CD4-positive, CD25-positive, alpha-beta regulatory T cell (primary cell): ENCODE measurements at regions not wholly inside any gene's neighbourhood (a gene's known extent, or its start where the extent isn't known, plus 50 kb on each side); places are given as distances from the start of the nearest gene placed in this dataset.

Experiments used
- ATAC-seq, 2 donors: fragments of 150-1000 bp; cut with Tn5 transposase; one replicate each; pipeline ENCODE4 v1.10.0; 2021; ENCODE audit warnings: low read depth in 2 of 2, moderate number of reproducible peaks in 2 of 2, moderate library complexity in 1 of 2
- DNase-seq, 3 donors: peaks; one replicate each; pipeline versions ENCODE4 v3.0.0 to v3.0.0-alpha.2; 2012 to 2022; ENCODE audit warnings: mixed read lengths in 1 of 3
- H3K27ac ChIP-seq: one replicate; pipeline ENCODE4 v1.7.0; 2013; ENCODE audit warnings: mild to moderate bottlenecking, low read length; ENCODE audit not compliant: insufficient read depth, poor library complexity, severe bottlenecking
- H3K27me3 ChIP-seq: one replicate; pipeline ENCODE4 v1.7.0; 2013; ENCODE audit warnings: low read length; ENCODE audit not compliant: control insufficient read depth, insufficient read depth
- H3K36me3 ChIP-seq: one replicate; pipeline ENCODE4 v1.7.0; 2013; ENCODE audit warnings: mild to moderate bottlenecking, low read length, moderate library complexity; ENCODE audit not compliant: control insufficient read depth, insufficient read depth
- H3K4me1 ChIP-seq: 2 replicates; pipeline ENCODE4 v1.7.0; 2013; ENCODE audit warnings: mild to moderate bottlenecking, low read length; ENCODE audit not compliant: insufficient read depth, control insufficient read depth, poor library complexity, severe bottlenecking
- H3K4me3 ChIP-seq: one replicate; pipeline ENCODE4 v1.7.0; 2013; ENCODE audit warnings: low read depth, mild to moderate bottlenecking, low read length, moderate library complexity
- H3K9me3 ChIP-seq, 2 experiments: 1 replicate in 1 of 2; 2 replicates in 1 of 2; pipeline ENCODE4 v1.7.0; 2013; ENCODE audit warnings: low read length in 2 of 2, mild to moderate bottlenecking in 1 of 2, moderate library complexity in 1 of 2; ENCODE audit not compliant: control insufficient read depth in 2 of 2
- H3K27ac Mint-ChIP-seq, 3 donors: one replicate each; pipeline ENCODE4 v1.8.0; 2020 to 2022; ENCODE audit warnings: mild to moderate bottlenecking in 3 of 3, mixed read lengths in 3 of 3, moderate library complexity in 2 of 3
- H3K27me3 Mint-ChIP-seq: one replicate; pipeline ENCODE4 v1.8.0; 2022; ENCODE audit warnings: mild to moderate bottlenecking, mixed read lengths
- H3K36me3 Mint-ChIP-seq: one replicate; pipeline ENCODE4 v1.8.0; 2020; ENCODE audit warnings: mixed read lengths
- H3K4me1 Mint-ChIP-seq, 4 donors: one replicate each; pipeline ENCODE4 v1.8.0; 2020 to 2022; ENCODE audit warnings: mixed read lengths in 4 of 4, mild to moderate bottlenecking in 1 of 4
- H3K4me3 Mint-ChIP-seq, 4 donors: one replicate each; pipeline ENCODE4 v1.8.0; 2020 to 2022; ENCODE audit warnings: mild to moderate bottlenecking in 4 of 4, mixed read lengths in 4 of 4, moderate library complexity in 3 of 4
- H3K9me3 Mint-ChIP-seq, 7 donors: one replicate each; pipeline ENCODE4 v1.8.0; 2020 to 2022; ENCODE audit warnings: mixed read lengths in 7 of 7, mild to moderate bottlenecking in 3 of 7, moderate library complexity in 2 of 7

DNA sequence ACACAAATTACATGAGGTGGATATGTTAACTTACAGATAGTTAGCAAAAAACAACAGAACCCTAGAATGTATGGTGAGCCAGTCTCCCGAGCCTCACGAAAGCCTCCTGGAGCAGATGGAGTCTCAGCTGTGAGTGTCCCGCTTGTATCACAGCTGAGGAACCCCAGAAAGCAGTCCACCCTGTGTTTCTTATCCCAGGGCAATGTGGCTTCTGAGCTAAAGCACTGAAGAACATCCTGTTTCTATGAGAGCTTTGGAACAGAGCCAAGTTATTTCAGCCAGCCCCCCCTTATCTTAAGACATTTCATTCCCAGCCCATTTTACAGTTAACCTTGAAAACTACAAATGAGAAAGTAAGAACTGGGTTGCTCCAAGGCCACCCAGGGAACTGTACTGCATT, 1220.9 kb upstream of the CDH6 start:
- H3K9me3 ChIP-seq, result peaks cover 2 to 4% of the 10 kb centered on the region in 2 experiments
- Mint-ChIP-seq H3K27me3 (no peaks in the 10 kb centered on the region), H3K4me3 (no peak overlapping the region), H3K36me3 (no peaks in the 10 kb centered on the region), H3K27ac (no peak overlapping the region), H3K9me3 (peaks cover 0 to 27% (median 10%) of the 10 kb centered on the region in 7 donors), H3K4me1 (no peaks in the 10 kb centered on the region)
- H3K36me3 ChIP-seq, result no peaks in the 10 kb centered on the region
- no peaks in the 10 kb centered on the region for H3K4me1 ChIP-seq
- no peak overlapping the region for H3K4me3 ChIP-seq
- no peak for DNase-seq
- H3K27ac ChIP-seq, result no peak overlapping the region
- ATAC-seq, result no peak
- no peaks in the 10 kb centered on the region for H3K27me3 ChIP-seq

DNA sequence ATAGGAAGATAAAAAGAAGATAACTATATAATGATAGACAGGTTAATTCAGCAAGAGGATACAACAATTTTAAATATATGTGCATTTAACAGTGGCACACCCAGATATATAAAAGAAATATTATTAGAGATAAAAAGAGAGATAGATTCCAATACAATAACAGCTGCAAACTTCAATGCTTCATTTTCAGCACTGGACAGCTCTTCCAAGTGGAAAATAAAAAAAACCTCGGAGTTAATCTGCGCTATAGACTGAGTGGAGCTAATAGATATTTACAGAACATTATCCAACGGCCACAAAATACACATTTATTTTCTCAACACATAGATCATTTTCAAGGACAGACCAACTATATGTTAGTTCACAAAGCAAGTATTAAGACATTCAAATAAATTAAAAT, 1229.5 kb upstream of the CDH6 start:
- no peak overlapping the region for H3K27ac Mint-ChIP-seq
- Histone ChIP-seq H3K27ac (no peak overlapping the region), H3K27me3 (no peaks in the 10 kb centered on the region), H3K9me3 (peaks cover 5 to 14% of the 10 kb centered on the region in 2 experiments), H3K36me3 (no peaks in the 10 kb centered on the region), H3K4me3 (no peak overlapping the region), H3K4me1 (no peaks in the 10 kb centered on the region)
- no peaks in the 10 kb centered on the region for H3K27me3 Mint-ChIP-seq
- no peaks in the 10 kb centered on the region for H3K4me1 Mint-ChIP-seq
- H3K9me3 Mint-ChIP-seq, result peaks cover 2 to 59% (median 24%) of the 10 kb centered on the region in 7 donors
- DNase-seq (no peak), ATAC-seq (no peak)
- no peaks in the 10 kb centered on the region for H3K36me3 Mint-ChIP-seq
- no peak overlapping the region for H3K4me3 Mint-ChIP-seq

DNA sequence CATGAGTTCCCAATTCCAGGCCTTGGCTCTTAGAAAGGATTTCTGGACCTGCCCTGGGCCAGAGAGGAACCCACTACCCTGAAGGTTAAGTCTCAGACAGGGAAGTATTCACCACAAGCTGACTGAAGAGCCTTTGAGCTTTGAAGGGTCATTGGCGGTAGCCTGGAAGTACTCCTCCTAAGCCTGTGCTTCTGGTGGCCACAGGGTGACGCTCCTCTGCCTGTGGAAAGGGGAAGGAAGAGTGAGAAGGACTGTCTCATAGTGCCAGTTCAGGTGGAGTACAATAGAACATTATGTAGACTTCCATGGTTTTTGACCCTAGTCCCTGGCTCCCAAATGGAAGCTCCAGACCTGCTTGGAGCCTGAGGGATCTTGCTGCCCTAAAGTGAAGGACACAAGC, 1233.2 kb upstream of the CDH6 start:
- ATAC-seq (no peak), DNase-seq (no peak)
- no peak overlapping the region for H3K4me3 Mint-ChIP-seq
- H3K27me3 Mint-ChIP-seq, result no peaks in the 10 kb centered on the region
- H3K36me3 Mint-ChIP-seq, result no peaks in the 10 kb centered on the region
- no peak overlapping the region for H3K27ac Mint-ChIP-seq
- Histone ChIP-seq H3K36me3 (no peaks in the 10 kb centered on the region), H3K4me3 (no peak overlapping the region), H3K27ac (no peak overlapping the region), H3K27me3 (no peaks in the 10 kb centered on the region), H3K9me3 (peaks cover 8 to 14% of the 10 kb centered on the region in 2 experiments), H3K4me1 (no peaks in the 10 kb centered on the region)
- H3K4me1 Mint-ChIP-seq, result no peaks in the 10 kb centered on the region
- H3K9me3 Mint-ChIP-seq, result peaks cover 0 to 49% (median 12%) of the 10 kb centered on the region in 7 donors

DNA sequence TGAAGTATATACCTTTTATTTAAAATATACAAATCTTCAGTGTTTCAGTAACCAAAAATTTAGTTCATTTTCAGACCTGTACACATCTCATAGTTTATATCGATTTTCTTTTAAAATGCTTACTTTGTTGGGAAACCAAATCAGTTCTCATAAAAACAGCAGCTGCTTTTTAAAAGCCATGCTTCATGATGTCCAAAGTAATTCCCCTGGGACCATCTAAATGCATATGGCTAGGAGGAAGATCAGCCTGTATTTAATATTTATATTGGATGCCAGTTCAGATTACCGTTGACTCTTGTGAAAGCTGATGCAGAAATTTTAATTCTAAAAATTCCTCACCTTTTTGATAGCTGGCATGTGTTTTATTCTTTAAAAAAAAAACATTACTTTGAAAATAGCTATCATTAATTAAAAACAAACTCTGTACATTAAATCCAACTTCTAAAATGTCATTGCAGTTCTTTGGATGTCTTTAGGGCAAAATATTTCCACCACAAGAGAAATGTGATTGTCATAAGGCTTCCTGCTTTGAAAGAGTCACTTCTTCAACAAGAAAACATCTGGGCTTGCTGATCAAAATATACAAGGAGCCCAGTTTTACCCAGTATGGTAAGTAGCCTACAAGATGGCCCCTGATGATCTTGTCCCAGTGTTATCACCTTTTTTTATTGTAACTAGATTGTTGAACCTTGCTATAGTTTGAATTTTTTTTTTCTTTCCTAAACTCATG, 1242.9 kb upstream of the CDH6 start:
- Mint-ChIP-seq H3K36me3 (no peaks in the 10 kb centered on the region), H3K27me3 (no peaks in the 10 kb centered on the region), H3K27ac (no peak overlapping the region), H3K9me3 (peaks cover 2 to 6% (median 4%) of the 10 kb centered on the region in 7 donors), H3K4me3 (no peak overlapping the region), H3K4me1 (no peaks in the 10 kb centered on the region)
- no peaks in the 10 kb centered on the region for H3K9me3 ChIP-seq
- no peaks in the 10 kb centered on the region for H3K27me3 ChIP-seq
- H3K36me3 ChIP-seq, result no peaks in the 10 kb centered on the region
- no peaks in the 10 kb centered on the region for H3K4me1 ChIP-seq
- DNase-seq, result no peak
- no peak overlapping the region for H3K4me3 ChIP-seq
- no peak overlapping the region for H3K27ac ChIP-seq
- no peak for ATAC-seq

DNA sequence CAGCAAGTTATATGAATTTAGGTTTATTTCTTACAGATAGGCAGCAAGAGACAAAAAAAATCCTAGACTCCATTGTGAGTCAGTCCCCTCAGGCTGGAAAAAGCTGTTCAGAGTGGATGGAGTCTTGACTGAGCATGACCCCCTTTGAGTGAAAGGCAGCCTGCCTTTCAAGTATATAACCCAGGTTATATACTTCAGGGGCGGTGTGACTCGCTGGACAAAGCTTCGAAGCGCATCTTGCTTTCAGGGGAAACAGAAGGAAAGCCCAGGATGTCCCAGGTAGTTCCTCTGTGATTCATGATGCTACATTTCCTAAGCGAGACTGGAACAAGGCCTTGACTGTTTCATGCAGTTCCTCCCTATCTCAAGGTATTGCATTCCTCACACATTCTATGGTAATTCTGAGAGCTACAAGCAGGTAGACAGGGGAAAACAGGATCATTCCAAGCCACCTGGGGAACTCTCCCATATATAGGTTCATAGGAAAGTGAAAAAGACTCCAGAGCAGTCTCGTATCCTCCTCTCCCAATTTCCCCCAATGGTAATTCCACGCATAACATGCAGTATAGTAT, 1244.1 kb upstream of the CDH6 start:
- Histone ChIP-seq H3K36me3 (no peaks in the 10 kb centered on the region), H3K27me3 (no peaks in the 10 kb centered on the region), H3K4me3 (no peak overlapping the region), H3K4me1 (no peaks in the 10 kb centered on the region), H3K27ac (no peak overlapping the region), H3K9me3 (no peaks in the 10 kb centered on the region)
- no peak overlapping the region for H3K27ac Mint-ChIP-seq
- H3K27me3 Mint-ChIP-seq, result no peaks in the 10 kb centered on the region
- ATAC-seq (no peak), DNase-seq (no peak)
- H3K9me3 Mint-ChIP-seq, result peaks cover 4 to 6% (median 5%) of the 10 kb centered on the region in 7 donors
- no peaks in the 10 kb centered on the region for H3K36me3 Mint-ChIP-seq
- no peaks in the 10 kb centered on the region for H3K4me1 Mint-ChIP-seq
- H3K4me3 Mint-ChIP-seq, result no peak overlapping the region

DNA sequence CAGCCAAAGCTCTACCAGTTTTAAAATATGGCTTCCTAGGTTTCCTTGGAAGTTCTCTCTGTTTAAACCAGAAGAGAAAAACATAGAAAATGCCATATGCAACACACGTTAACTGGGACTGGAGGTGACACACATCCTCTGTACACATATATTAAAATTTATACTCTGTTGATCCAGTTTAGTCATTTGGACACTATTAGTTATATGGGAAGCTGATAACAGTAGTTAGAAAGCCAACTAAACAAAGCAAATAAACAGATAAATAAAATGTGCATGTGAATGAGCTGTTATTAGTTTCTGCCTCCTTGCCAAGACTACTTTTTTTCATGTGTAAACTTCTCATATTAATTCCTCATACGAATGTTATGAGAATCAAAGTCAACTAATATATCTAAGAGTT, 1249.2 kb upstream of the CDH6 start:
- H3K9me3 Mint-ChIP-seq, result peaks cover 0 to 5% (median 1%) of the 10 kb centered on the region in 7 donors
- H3K36me3 Mint-ChIP-seq, result no peaks in the 10 kb centered on the region
- no peak for DNase-seq
- ATAC-seq, result no peak
- H3K4me1 Mint-ChIP-seq, result no peaks in the 10 kb centered on the region
- Histone ChIP-seq H3K36me3 (no peaks in the 10 kb centered on the region), H3K27ac (no peak overlapping the region), H3K27me3 (no peaks in the 10 kb centered on the region), H3K4me1 (no peaks in the 10 kb centered on the region), H3K9me3 (peaks cover 0 to 2% of the 10 kb centered on the region in 2 experiments), H3K4me3 (no peak overlapping the region)
- no peak overlapping the region for H3K27ac Mint-ChIP-seq
- H3K4me3 Mint-ChIP-seq, result no peak overlapping the region
- no peaks in the 10 kb centered on the region for H3K27me3 Mint-ChIP-seq

DNA sequence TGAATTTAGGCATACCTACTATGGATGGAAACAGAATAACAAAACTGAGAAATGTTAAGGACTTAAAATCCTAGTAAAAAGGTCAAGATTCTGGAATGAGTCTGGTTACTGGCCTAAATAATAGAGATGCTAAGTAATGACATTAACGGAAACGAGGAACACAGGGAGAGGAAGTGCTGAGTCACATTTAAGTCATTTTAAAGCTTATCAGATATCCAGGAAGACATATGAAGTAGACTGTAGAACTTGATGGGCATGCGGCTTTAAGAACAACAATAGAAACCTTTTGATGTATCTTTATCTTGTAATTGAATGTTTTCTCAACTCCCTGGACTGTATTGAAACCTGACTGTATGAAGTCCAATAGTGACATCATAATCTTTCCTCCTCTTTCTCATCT, 1251.4 kb upstream of the CDH6 start:
- peaks cover 0 to 2% of the 10 kb centered on the region in 2 experiments for H3K9me3 ChIP-seq
- H3K9me3 Mint-ChIP-seq, result peaks cover 0 to 12% (median 3%) of the 10 kb centered on the region in 7 donors
- no peak overlapping the region for H3K27ac ChIP-seq
- H3K36me3 Mint-ChIP-seq, result no peaks in the 10 kb centered on the region
- H3K4me1 Mint-ChIP-seq, result no peaks in the 10 kb centered on the region
- H3K4me3 Mint-ChIP-seq, result no peak overlapping the region
- H3K4me3 ChIP-seq, result no peak overlapping the region
- DNase-seq (no peak), ATAC-seq (no peak)
- no peak overlapping the region for H3K27ac Mint-ChIP-seq
- no peaks in the 10 kb centered on the region for H3K36me3 ChIP-seq
- no peaks in the 10 kb centered on the region for H3K27me3 Mint-ChIP-seq
- no peaks in the 10 kb centered on the region for H3K27me3 ChIP-seq
- no peaks in the 10 kb centered on the region for H3K4me1 ChIP-seq

DNA sequence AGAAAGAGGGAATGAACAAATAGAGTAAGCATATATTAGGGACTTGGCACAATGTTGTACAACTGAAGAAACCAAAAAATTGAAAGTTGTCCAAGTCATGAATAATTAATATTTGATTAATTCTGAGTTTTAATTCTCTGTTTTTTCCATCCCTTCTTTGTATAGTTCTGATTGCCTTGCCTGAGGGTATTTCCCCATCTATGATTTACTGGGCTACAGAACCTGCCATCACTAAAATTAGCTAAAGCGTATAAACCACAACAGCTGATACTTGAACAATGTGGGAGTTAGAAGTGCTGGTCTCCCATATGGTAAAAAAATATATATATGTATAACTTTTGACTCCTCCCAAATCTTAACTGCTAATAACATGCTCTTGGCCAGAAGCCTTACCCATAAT, 1253.5 kb upstream of the CDH6 start:
- no peaks in the 10 kb centered on the region for H3K4me1 Mint-ChIP-seq
- no peaks in the 10 kb centered on the region for H3K36me3 Mint-ChIP-seq
- Histone ChIP-seq H3K27me3 (no peaks in the 10 kb centered on the region), H3K4me1 (no peaks in the 10 kb centered on the region), H3K36me3 (no peaks in the 10 kb centered on the region), H3K4me3 (no peak overlapping the region), H3K27ac (no peak overlapping the region), H3K9me3 (peaks cover 2 to 4% of the 10 kb centered on the region in 2 experiments)
- ATAC-seq, result no peak
- H3K9me3 Mint-ChIP-seq, result peaks cover 0 to 14% (median 3%) of the 10 kb centered on the region in 7 donors
- no peak for DNase-seq
- no peak overlapping the region for H3K4me3 Mint-ChIP-seq
- H3K27ac Mint-ChIP-seq, result no peak overlapping the region
- H3K27me3 Mint-ChIP-seq, result no peaks in the 10 kb centered on the region
